Panc1 (cell line): ENCODE measurements at regions not wholly inside any gene's neighbourhood (a gene's known extent, or its start where the extent isn't known, plus 50 kb on each side); places are given as distances from the start of the nearest gene placed in this dataset.

Source experiments
- ATAC-seq: fragments of 200-7000 bp; cut with Tn5 transposase; 2 replicates; pipeline ENCODE4 v1.9.1; 2020; ENCODE audit warnings: mild to moderate bottlenecking, moderate library complexity
- BruUV-seq: library from RNA; stranded (reverse); fragments of 400-500 nt; replicated peaks from 2 replicates; lab custom pipeline; 2021; lab: Mats Ljungman, UMichigan
- CTCF ChIA-PET: fragments of 300-600 bp; sonication (Branson Sonifier 250); formaldehyde crosslinking; loops from one replicate; lab custom pipeline; 2022; ENCODE audit warnings: antibody characterized with exemption; lab: Charles Lee
- POLR2A ChIA-PET: fragments of 300-600 bp; sonication (Branson Sonifier 250); formaldehyde crosslinking; loops from one replicate; lab custom pipeline; 2022; ENCODE audit warnings: antibody characterized with exemption; lab: Charles Lee
- DNase-seq: peaks from one replicate; pipeline ENCODE4 v3.0.0-alpha.2; 2010; ENCODE audit warnings: low read depth, low spot score
- H3K27ac ChIP-seq: 2 replicates; pipeline ENCODE4 v1.5.1; 2011; ENCODE audit warnings: mild to moderate bottlenecking, low read length, inconsistent platforms
- H3K27me3 ChIP-seq: fragments of 200-500 bp; sonication (Bioruptor generic); 2 replicates; pipeline ENCODE4 v1.6.0; 2014; ENCODE audit warnings: low read length, inconsistent platforms; ENCODE audit not compliant: control insufficient read depth, insufficient read depth
- H3K36me3 ChIP-seq: fragments of 200-500 bp; sonication (Bioruptor generic); 2 replicates; pipeline ENCODE4 v1.5.1; 2014; ENCODE audit warnings: inconsistent platforms, mild to moderate bottlenecking, low read length, moderate library complexity; ENCODE audit not compliant: control insufficient read depth, insufficient read depth
- H3K4me1 ChIP-seq: 2 replicates; pipeline ENCODE4 v1.5.1; 2011; ENCODE audit warnings: inconsistent platforms, mild to moderate bottlenecking, low read length, moderate library complexity; ENCODE audit not compliant: control insufficient read depth, insufficient read depth
- H3K4me3 ChIP-seq, 2 experiments: 2 replicates each; pipeline ENCODE4 v1.5.1; 2011 to 2012; ENCODE audit warnings: low read depth in 2 of 2, low read length in 2 of 2, mild to moderate bottlenecking in 2 of 2, inconsistent platforms in 1 of 2, moderate library complexity in 1 of 2
- H3K9me3 ChIP-seq: fragments of 200-500 bp; sonication (Bioruptor generic); 2 replicates; pipeline ENCODE4 v1.5.1; 2014; ENCODE audit warnings: low read depth, mild to moderate bottlenecking, inconsistent platforms, low read length, moderate library complexity; ENCODE audit not compliant: control insufficient read depth, insufficient read depth
- POLR2AphosphoS5 ChIP-seq: IDR thresholded peaks from 2 replicates; pipeline ENCODE4 v1.6.1; 2012; ENCODE audit warnings: mild to moderate bottlenecking, low read depth, low read length, moderate library complexity
- SIN3A ChIP-seq: IDR thresholded peaks from 2 replicates; pipeline ENCODE4 v1.6.1; 2012; ENCODE audit warnings: low read depth, mild to moderate bottlenecking, low read length, moderate library complexity, borderline replicate concordance; ENCODE audit not compliant: insufficient read depth
- TCF7L2 ChIP-seq: IDR thresholded peaks from 2 replicates; pipeline ENCODE4 v1.6.1; 2011; ENCODE audit warnings: mild to moderate bottlenecking, low read depth, low read length, inconsistent platforms
- in situ Hi-C: cut with HindIII; loops from 2 replicates; pipeline ENCODE4 v1.10.0; 2016; ENCODE audit warnings: low sequenced_read_pairs, low pct_unique_long_range_greater_than_20kb
- intact Hi-C: fragments of 100-400 bp; cut with micrococcal nuclease; formaldehyde crosslinking; loops from one replicate; pipeline ENCODE4 v1.10.0; 2022; ENCODE audit not compliant: unreplicated experiment
- TF ChIP-seq, protein P1 (sequence below): fragments of 450-650 bp; IDR thresholded peaks from 2 replicates; pipeline ENCODE4 v1.5.1; 2017; ENCODE audit warnings: mild to moderate bottlenecking
- TF ChIP-seq, protein P2 (sequence below), 2 experiments: IDR thresholded peaks; 2 replicates each; pipeline ENCODE4 v1.6.1; 2011 to 2012; ENCODE audit warnings: low read depth in 2 of 2, control low read depth in 1 of 2, low read length in 1 of 2, mild to moderate bottlenecking in 1 of 2, moderate library complexity in 1 of 2; ENCODE audit not compliant: insufficient read depth in 1 of 2

DNA sequence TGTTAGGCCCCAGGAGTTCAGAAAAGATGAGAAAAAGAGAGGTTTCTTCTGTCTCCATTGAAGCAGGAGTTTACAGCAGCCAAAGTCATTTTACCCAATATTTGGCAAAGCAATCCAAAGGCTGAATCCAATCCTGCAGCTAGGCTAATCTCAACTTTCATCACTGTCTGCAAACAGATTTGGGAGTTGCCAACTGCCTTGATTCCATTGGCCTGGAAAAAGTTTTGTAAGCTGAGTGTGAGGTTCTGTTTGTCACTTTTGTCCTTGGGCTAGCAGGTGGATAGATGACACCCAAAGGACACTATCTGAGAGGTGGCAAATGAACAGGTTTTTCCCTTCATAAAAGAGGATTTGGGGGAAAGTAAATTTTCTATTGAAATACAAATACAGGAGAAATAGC is 56.6 kb upstream of the SETBP1 start:
- in situ Hi-C loops (no loop called here), intact Hi-C loops (no loop called here)
- ChIA-PET POLR2A (no interaction called here), CTCF (no interaction called here)
- no peak for TF ChIP-seq TCF7L2
- no peak for TF ChIP-seq POLR2AphosphoS5
- no peak for TF ChIP-seq SIN3A
- TF ChIP-seq, protein P1, sequence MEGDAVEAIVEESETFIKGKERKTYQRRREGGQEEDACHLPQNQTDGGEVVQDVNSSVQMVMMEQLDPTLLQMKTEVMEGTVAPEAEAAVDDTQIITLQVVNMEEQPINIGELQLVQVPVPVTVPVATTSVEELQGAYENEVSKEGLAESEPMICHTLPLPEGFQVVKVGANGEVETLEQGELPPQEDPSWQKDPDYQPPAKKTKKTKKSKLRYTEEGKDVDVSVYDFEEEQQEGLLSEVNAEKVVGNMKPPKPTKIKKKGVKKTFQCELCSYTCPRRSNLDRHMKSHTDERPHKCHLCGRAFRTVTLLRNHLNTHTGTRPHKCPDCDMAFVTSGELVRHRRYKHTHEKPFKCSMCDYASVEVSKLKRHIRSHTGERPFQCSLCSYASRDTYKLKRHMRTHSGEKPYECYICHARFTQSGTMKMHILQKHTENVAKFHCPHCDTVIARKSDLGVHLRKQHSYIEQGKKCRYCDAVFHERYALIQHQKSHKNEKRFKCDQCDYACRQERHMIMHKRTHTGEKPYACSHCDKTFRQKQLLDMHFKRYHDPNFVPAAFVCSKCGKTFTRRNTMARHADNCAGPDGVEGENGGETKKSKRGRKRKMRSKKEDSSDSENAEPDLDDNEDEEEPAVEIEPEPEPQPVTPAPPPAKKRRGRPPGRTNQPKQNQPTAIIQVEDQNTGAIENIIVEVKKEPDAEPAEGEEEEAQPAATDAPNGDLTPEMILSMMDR = no peak
- TF ChIP-seq, protein P2, sequence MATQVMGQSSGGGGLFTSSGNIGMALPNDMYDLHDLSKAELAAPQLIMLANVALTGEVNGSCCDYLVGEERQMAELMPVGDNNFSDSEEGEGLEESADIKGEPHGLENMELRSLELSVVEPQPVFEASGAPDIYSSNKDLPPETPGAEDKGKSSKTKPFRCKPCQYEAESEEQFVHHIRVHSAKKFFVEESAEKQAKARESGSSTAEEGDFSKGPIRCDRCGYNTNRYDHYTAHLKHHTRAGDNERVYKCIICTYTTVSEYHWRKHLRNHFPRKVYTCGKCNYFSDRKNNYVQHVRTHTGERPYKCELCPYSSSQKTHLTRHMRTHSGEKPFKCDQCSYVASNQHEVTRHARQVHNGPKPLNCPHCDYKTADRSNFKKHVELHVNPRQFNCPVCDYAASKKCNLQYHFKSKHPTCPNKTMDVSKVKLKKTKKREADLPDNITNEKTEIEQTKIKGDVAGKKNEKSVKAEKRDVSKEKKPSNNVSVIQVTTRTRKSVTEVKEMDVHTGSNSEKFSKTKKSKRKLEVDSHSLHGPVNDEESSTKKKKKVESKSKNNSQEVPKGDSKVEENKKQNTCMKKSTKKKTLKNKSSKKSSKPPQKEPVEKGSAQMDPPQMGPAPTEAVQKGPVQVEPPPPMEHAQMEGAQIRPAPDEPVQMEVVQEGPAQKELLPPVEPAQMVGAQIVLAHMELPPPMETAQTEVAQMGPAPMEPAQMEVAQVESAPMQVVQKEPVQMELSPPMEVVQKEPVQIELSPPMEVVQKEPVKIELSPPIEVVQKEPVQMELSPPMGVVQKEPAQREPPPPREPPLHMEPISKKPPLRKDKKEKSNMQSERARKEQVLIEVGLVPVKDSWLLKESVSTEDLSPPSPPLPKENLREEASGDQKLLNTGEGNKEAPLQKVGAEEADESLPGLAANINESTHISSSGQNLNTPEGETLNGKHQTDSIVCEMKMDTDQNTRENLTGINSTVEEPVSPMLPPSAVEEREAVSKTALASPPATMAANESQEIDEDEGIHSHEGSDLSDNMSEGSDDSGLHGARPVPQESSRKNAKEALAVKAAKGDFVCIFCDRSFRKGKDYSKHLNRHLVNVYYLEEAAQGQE (IDR thresholded peaks at IDR 0.05; ENCODE audit: insufficient read depth in 1 of 2, low read depth in 2 of 2, low read length in 1 of 2) = no peak
- no peaks in the 10 kb centered on the region for H3K4me1 ChIP-seq
- no peaks in the 10 kb centered on the region for H3K36me3 ChIP-seq
- no peak overlapping the region for H3K4me3 ChIP-seq
- no peak overlapping the region for H3K27ac ChIP-seq
- H3K9me3 ChIP-seq = no peaks in the 10 kb centered on the region
- no peak for ATAC-seq
- BruUV-seq = no TSS peak
- H3K27me3 ChIP-seq = no peaks in the 10 kb centered on the region
- DNase-seq = no peak

DNA sequence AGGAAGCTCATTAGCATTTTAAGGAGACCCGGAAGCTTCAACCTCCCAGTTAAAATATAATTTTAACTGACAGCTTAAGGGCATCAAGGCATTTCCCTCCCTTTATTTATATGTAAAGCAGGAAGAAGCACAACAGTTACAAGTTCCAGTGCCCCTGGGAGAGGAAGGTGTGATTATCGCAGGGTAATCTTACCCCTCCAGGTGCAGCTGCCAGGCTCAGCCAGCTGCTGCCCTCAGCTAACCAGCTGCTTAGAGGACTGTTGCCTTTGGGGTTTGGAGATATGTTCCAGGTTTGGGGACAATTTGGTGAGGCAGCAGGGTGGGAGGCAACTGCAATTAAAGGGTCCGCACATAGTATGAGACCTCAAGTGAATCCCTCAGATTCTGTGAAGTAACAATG is 55.3 kb upstream of the SETBP1 start:
- no peak overlapping the region for H3K27ac ChIP-seq
- TF ChIP-seq, protein P2 (IDR thresholded peaks at IDR 0.05; ENCODE audit: insufficient read depth in 1 of 2, low read depth in 2 of 2, low read length in 1 of 2) = no peak
- TF ChIP-seq SIN3A (no peak), POLR2AphosphoS5 (no peak), TCF7L2 (no peak)
- TF ChIP-seq, protein P1 = no peak
- intact Hi-C loops (no loop called here), in situ Hi-C loops (no loop called here)
- ATAC-seq = no peak
- H3K27me3 ChIP-seq = no peaks in the 10 kb centered on the region
- H3K4me3 ChIP-seq = no peak overlapping the region
- DNase-seq = no peak
- no peaks in the 10 kb centered on the region for H3K4me1 ChIP-seq
- H3K36me3 ChIP-seq = no peaks in the 10 kb centered on the region
- no TSS peak for BruUV-seq
- CTCF ChIA-PET = no interaction called here
- POLR2A ChIA-PET = no interaction called here
- H3K9me3 ChIP-seq = no peaks in the 10 kb centered on the region
